ENCODE measurements at regions not wholly inside any gene's neighbourhood (a gene's known extent, or its start where the extent isn't known, plus 50 kb on each side); places are given as distances from the start of the nearest gene placed in this dataset.

GRCh38 chr9:90975781-90976538 lies 174.3 kb downstream of the SYK start:
- TF ChIP-seq CTCF (IDR thresholded peaks at IDR 0.05; ENCODE audit: borderline replicate concordance, control extremely low read depth, extremely low read depth, insufficient read depth, missing control alignments), result no peak
- DNase-seq (ENCODE audit: low spot score), result no peak
- in situ Hi-C loops (cut with MboI; ENCODE audit: low sequenced_read_pairs, unreplicated experiment), result no loop called here

- in situ Hi-C loops (cut with MboI; ENCODE audit: low sequenced_read_pairs, unreplicated experiment), result no loop called here
- no peak for TF ChIP-seq CTCF (IDR thresholded peaks at IDR 0.05; ENCODE audit: borderline replicate concordance, control extremely low read depth, extremely low read depth, insufficient read depth, missing control alignments)
- DNase-seq (ENCODE audit: low spot score), result no peak
These were observed 177.5 kb downstream of the SYK start for GRCh38 chr9:90979138-90979551.

- no peak for DNase-seq (ENCODE audit: low spot score)
- no peak for TF ChIP-seq CTCF (IDR thresholded peaks at IDR 0.05; ENCODE audit: borderline replicate concordance, control extremely low read depth, extremely low read depth, insufficient read depth, missing control alignments)
- in situ Hi-C loops (cut with MboI; ENCODE audit: low sequenced_read_pairs, unreplicated experiment), result no loop called here
These were observed 178.0 kb downstream of the SYK start for GRCh38 chr9:90979639-90980038.

GRCh38 chr9:90981726-90982125 lies 180.1 kb downstream of the SYK start:
- DNase-seq (ENCODE audit: low spot score), result no peak
- no peak for TF ChIP-seq CTCF (IDR thresholded peaks at IDR 0.05; ENCODE audit: borderline replicate concordance, control extremely low read depth, extremely low read depth, insufficient read depth, missing control alignments)
- in situ Hi-C loops (cut with MboI; ENCODE audit: low sequenced_read_pairs, unreplicated experiment), result no loop called here

- DNase-seq (ENCODE audit: low spot score), result no peak
- in situ Hi-C loops (cut with MboI; ENCODE audit: low sequenced_read_pairs, unreplicated experiment), result no loop called here
- TF ChIP-seq CTCF (IDR thresholded peaks at IDR 0.05; ENCODE audit: borderline replicate concordance, control extremely low read depth, extremely low read depth, insufficient read depth, missing control alignments), result no peak
These were observed 181.8 kb downstream of the SYK start for GRCh38 chr9:90983394-90983793.

GRCh38 chr9:90985631-90986030 lies 184.0 kb downstream of the SYK start:
- TF ChIP-seq CTCF (IDR thresholded peaks at IDR 0.05; ENCODE audit: borderline replicate concordance, control extremely low read depth, extremely low read depth, insufficient read depth, missing control alignments), result no peak
- in situ Hi-C loops (cut with MboI; ENCODE audit: low sequenced_read_pairs, unreplicated experiment), result no loop called here

More at GRCh38 chr9:90985631-90986030, 184.0 kb downstream of the SYK start:
- no peak for DNase-seq (ENCODE audit: low spot score)
